Effector CD4-positive, alpha-beta T cell (primary cell): ENCODE measurements at regions not wholly inside any gene's neighbourhood (a gene's known extent, or its start where the extent isn't known, plus 50 kb on each side); places are given as distances from the start of the nearest gene placed in this dataset.

ENCODE experiments used
- DNase-seq: peaks from one replicate; pipeline ENCODE4 v3.0.0-alpha.2; 2020

GRCh38 chr5:96243862-96244261 lies 189.2 kb downstream of the PCSK1 start:
- no peak for DNase-seq

DNA sequence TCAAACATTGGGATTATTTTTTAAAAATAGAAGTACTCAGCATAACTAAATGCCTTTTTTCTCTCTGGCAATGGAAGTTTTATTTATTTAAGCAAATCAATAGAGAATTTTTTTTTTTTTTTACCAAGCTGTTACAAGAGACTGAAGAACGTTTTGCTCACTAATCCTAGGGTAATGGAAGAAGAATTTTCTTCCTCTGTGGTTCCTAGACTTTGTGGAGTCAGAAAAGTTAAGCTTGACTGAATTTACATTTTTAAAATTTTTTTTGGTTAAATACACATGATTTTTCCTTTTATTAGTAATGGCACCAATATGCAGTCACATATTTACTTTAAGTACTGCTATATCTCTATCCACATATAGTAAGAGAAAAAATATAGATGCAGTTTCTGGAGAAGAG lies 189.8 kb downstream of the PCSK1 start:
- no peak for DNase-seq

GRCh38 chr5:96242571-96242970 lies 190.5 kb downstream of the PCSK1 start:
- DNase-seq = no peak

GRCh38 chr5:96236831-96237230 lies 196.2 kb downstream of the PCSK1 start:
- no peak for DNase-seq

GRCh38 chr5:96236051-96236450 lies 197.0 kb downstream of the PCSK1 start:
- DNase-seq = no peak

DNA sequence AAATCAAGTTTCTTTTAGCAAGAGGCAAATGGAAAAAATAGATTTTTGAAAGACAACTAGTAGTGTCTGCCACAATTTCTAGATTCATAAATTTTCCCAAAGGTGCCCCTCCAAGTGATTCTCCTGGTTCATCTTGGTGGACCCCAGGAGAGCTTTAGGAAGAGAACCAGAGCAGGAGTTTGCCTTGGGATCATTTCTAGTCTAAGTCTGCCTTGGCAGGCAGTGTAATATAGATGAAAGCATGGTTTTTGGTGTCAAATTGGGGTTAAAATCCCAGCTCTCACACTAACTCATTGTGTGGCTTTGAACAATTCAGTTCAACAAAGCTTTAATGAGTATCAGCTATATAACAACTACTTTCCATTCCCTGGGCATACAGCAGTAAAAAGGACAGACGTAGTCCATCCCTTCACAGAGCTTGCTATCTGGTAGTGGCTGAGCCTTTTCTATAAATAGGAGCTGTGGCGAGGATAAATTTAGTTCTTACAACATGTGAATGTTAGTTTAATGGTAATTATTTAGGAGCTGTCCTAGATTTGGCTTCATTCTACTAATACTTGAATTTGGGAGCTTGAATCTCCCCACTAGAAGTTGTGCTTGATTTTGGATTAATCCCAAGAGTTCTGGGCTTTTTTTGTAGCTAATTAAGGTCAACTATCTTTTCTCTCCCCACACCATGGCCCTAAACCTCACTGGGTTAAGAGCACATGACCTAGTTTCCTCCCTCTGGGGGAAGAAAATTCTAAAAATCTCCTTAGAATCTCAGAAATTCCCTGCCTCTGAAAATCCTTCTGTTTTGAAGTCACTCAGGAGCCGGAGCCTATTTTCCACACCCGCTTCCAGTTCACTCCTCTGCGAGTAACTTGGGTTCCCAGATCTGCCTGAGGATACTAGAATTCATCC lies 197.8 kb downstream of the PCSK1 start:
- no peak for DNase-seq

DNA sequence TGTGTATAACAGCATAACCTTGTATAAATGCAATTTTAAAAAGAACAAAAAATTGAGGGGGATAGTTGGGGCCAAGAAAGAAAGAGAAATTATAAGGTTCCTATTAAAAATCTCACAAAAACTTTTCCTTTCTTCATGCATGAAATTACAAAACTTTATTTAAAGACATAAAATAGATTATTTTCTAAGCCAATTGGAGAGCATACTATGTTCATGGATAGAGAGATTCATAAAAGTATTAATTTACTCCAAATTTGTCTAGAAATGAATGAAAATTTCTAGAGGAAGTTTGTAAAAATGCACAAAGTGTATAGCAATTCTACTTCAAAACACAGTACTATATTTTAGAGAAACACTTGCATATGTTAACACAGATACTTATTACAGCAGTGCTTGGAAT lies 200.4 kb downstream of the PCSK1 start:
- DNase-seq = no peak

GRCh38 chr5:96229188-96229587 lies 203.9 kb downstream of the PCSK1 start:
- DNase-seq = no peak

DNA sequence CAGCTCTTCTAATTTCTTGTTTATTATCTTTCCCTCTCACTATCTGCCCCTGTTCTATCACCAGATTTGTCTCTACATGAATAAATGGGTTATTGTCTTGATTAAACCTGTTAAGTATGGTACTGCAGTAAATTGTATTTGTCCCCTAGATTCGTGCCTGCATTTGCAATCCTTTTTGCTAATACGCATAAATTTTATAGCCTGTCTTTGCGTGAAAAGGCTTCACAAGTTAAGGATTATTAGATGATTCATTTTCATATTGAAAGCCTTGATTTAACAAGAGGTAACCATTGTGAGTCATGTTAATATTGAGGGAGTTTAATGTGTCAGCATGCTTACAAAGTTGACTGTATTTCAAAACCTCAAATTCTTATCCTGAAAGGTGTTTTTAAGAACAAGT lies 204.6 kb downstream of the PCSK1 start:
- no peak for DNase-seq

GRCh38 chr5:96227957-96228356 lies 205.1 kb downstream of the PCSK1 start:
- DNase-seq = no peak

GRCh38 chr5:96226941-96227552 lies 206.0 kb downstream of the PCSK1 start:
- no peak for DNase-seq

- DNase-seq = no peak
Measured at GRCh38 chr5:96222129-96222528, 210.9 kb downstream of the PCSK1 start.

DNA sequence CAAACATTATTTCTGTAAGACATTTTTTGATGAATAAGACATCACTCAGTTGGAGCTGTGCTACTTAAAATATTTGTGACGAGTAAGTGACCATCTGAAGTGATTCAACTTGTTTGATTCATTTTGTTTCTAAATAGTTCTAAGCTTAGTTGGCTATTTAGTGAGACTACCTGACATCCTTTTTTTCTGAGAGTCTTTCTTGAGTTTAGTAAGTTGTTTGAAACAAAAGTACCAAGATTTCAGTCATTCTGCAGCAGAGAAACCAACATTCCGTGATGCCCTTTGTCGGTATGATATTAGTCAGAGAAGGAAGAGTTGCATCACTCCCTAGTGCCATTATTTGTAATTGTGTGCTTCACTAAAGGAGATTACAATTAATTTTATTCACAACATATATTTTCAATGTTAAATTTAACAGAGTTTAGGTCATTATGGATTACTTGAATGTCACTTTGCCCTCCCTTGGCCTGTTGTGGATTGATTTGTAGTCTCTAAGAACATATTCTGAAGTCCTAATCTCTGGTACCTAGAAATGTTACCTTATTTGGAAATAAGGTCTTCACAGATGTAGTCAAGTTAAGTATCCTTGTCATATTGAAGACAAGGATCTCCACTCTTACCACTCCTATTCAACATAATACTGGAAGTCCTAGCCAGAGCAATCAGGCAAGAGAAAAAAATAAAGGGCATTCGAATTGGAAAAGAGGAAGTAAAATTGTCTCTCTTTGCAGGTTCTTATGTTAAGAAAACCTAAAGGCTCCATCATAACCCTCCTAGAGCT lies 212.2 kb downstream of the PCSK1 start:
- DNase-seq = no peak

DNA sequence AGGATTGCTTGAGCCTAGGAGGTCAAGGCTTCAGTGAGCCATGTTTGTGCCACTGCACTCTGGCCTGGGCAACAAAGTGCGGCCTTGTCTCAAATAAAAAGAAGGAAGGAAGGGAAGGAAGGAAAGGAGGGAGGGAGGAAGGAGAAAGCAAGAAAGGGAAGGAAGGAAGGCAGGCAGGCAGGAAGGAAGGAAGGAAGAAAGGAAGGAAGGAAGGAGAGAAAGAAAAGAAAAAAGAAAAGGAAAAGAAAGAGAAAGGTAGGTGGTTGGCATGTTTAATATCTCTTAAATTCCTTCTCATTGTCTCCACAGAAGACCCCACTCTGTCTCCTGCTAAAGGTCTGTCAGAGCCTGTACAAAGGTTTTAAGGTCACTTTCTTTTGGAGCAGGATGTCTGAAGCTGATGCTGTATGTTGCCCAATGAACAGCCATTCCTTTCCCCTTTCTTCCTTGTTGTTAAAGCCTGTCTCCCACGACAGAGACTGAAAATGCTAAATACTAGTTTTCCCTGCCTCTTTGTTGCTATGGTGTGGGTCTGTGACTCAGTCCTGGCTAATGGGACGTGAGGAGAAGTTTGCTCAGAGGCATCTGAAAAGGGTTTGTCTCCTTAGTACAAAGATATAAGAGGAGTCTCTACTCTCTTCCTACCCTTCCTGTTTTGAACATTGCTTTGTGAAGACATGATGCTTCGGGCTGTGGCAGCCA lies 213.3 kb downstream of the PCSK1 start:
- DNase-seq = no peak

DNA sequence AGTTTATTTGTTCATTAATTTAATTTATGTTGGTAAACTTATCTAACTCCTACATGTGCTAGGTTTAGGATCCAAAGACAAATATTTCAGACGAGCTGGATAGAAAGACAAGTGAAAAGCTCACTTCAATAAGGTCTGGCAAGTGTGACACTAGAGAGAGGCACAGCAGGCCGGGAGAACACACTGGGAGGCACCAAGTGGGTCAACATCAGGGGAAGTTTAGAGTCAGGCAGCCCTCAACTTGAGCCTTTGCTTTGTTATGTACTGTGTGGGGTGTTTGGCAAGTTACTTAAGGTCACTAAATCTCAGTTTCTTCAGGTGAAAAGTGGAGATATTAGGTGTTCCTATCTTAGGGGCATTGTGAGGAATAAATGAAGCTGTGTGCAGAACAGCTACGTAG lies 214.4 kb downstream of the PCSK1 start:
- no peak for DNase-seq

GRCh38 chr5:96214442-96215197 lies 218.4 kb downstream of the PCSK1 start:
- no peak for DNase-seq

GRCh38 chr5:96209829-96210228 lies 223.2 kb downstream of the PCSK1 start:
- DNase-seq = no peak

DNA sequence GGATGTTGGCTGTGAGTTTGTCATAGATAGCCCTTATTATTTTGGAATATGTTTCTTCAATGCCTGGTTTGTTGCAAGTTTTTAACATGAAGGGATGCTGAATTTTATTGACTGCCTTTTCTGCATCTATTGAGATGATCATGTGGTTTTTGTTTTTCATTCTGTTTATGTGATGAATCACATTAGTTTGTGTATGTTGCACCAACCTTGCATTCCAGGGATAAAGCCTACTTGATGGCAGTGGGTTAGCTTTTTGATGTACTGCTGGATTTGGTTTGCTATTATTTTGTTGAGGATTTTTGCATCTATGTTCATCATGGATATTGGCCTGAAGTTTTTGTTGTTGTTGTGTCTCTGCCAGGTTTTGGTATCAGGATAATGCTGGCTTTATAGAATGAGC lies 225.6 kb downstream of the PCSK1 start:
- DNase-seq = no peak

GRCh38 chr5:96203761-96204160 lies 229.3 kb downstream of the PCSK1 start:
- no peak for DNase-seq

DNA sequence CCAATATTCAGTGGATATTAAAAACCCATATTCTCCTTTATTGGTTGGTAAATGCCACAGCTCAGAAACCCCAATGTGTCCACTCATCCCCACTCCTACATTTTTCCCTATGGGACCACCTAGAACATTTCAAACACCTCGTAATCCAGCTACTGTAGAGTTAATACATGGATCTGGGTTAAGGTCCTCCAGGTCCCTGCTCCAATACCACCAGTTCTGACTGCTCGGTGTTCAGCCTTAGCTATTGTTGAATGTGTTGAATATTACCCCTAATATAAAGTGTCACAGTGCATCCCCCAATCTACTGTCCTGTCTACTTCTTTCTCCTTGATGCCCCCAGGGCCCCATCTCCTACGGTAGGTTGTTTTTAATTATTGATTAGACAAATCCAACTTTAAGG lies 231.5 kb downstream of the PCSK1 start:
- no peak for DNase-seq

- no peak for DNase-seq
Measured at GRCh38 chr5:96200641-96201040, 232.4 kb downstream of the PCSK1 start.

DNA sequence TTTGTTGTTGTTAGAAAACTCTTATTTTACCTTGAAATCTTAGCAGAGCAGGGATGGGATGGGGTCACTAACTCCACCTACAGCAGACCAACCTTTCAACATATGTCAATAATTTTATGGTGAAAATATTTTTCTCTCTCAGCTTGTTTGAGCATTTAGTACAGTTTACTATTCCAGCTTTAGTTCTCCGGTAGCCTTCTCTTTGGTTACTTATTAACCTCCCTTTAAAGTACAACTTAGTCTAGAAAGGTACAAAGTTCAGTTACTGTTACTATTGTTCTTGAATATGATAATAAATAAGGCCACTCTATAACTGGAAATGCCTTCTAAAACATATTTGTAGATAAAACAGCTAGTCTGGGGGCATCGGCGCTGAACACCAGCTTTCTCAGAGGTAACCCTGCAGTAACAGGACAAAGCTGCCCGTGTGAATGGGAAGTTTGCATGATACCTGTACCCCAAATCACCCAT lies 233.3 kb downstream of the PCSK1 start:
- no peak for DNase-seq
